ENCODE measurements at regions not wholly inside any gene's neighbourhood (a gene's known extent, or its start where the extent isn't known, plus 50 kb on each side); places are given as distances from the start of the nearest gene placed in this dataset.

DNA sequence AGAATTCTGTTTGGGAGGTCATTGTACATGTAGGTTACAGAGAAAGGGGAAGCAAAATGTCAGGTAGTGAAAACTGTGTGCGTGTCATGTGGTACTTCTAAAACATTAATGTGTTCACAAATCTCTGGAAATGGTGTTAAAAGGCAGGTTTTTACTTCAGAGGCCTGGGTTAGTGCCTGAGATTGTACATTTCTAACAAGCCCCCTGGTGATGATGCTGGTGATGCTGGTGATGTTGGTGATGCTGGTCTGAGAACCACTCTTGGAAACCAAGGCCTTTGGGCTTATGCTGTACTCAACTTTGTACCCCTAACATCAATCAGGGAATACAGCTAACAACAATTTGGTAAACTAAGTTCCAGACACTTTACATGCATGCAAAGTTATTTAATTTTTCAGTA is 187.1 kb downstream of the SCG2 start:
- H3K9me3 ChIP-seq (ENCODE audit: control insufficient read depth in 1 of 2, insufficient read depth in 1 of 2, low read length in 2 of 2): no peaks in the 10 kb centered on the region
- TF ChIP-seq, protein P1, sequence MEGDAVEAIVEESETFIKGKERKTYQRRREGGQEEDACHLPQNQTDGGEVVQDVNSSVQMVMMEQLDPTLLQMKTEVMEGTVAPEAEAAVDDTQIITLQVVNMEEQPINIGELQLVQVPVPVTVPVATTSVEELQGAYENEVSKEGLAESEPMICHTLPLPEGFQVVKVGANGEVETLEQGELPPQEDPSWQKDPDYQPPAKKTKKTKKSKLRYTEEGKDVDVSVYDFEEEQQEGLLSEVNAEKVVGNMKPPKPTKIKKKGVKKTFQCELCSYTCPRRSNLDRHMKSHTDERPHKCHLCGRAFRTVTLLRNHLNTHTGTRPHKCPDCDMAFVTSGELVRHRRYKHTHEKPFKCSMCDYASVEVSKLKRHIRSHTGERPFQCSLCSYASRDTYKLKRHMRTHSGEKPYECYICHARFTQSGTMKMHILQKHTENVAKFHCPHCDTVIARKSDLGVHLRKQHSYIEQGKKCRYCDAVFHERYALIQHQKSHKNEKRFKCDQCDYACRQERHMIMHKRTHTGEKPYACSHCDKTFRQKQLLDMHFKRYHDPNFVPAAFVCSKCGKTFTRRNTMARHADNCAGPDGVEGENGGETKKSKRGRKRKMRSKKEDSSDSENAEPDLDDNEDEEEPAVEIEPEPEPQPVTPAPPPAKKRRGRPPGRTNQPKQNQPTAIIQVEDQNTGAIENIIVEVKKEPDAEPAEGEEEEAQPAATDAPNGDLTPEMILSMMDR (IDR thresholded peaks at IDR 0.05): no peak
- ATAC-seq (ENCODE audit: poor library complexity) (no peak), DNase-seq (no peak)
- H3K4me1 Mint-ChIP-seq (ENCODE audit: low read depth): no peaks in the 10 kb centered on the region
- no peak overlapping the region for H3K4me3 Mint-ChIP-seq
- H3K36me3 Mint-ChIP-seq (ENCODE audit: low read depth): no peaks in the 10 kb centered on the region
- no peaks in the 10 kb centered on the region for H3K36me3 ChIP-seq (ENCODE audit: insufficient read depth, low read length)
- no peaks in the 10 kb centered on the region for H3K9me3 Mint-ChIP-seq
- no peaks in the 10 kb centered on the region for H3K27me3 Mint-ChIP-seq
- ChIA-PET CTCF (no interaction called here), POLR2A (no interaction called here)
- H3K4me3 ChIP-seq (ENCODE audit: low read length): no peak overlapping the region
- no peaks in the 10 kb centered on the region for H3K4me1 ChIP-seq (ENCODE audit: insufficient read depth, low read length)
- H3K27ac ChIP-seq (ENCODE audit: low read depth in 1 of 2, low read length in 2 of 2): no peak overlapping the region
- H3K27me3 ChIP-seq (ENCODE audit: control insufficient read depth in 1 of 2, insufficient read depth in 2 of 2, low read length in 2 of 2): no peaks in the 10 kb centered on the region
- H3K27ac Mint-ChIP-seq: no peak overlapping the region
- intact Hi-C loops (cut with DNase I, micrococcal nuclease): no loop called here

- Mint-ChIP-seq H3K4me1 (ENCODE audit: low read depth) (no peaks in the 10 kb centered on the region), H3K4me3 (no peak overlapping the region), H3K36me3 (ENCODE audit: low read depth) (no peaks in the 10 kb centered on the region), H3K9me3 (no peaks in the 10 kb centered on the region), H3K27me3 (no peaks in the 10 kb centered on the region), H3K27ac (no peak overlapping the region)
- intact Hi-C loops (cut with DNase I, micrococcal nuclease): no loop called here
- no peaks in the 10 kb centered on the region for H3K36me3 ChIP-seq (ENCODE audit: insufficient read depth, low read length)
- no peak overlapping the region for H3K4me3 ChIP-seq (ENCODE audit: low read length)
- H3K9me3 ChIP-seq (ENCODE audit: control insufficient read depth in 1 of 2, insufficient read depth in 1 of 2, low read length in 2 of 2): no peaks in the 10 kb centered on the region
- ATAC-seq (ENCODE audit: poor library complexity): no peak
- POLR2A ChIA-PET: no interaction called here
- CTCF ChIA-PET: no interaction called here
- TF ChIP-seq, protein P1 (IDR thresholded peaks at IDR 0.05): no peak
- no peaks in the 10 kb centered on the region for H3K4me1 ChIP-seq (ENCODE audit: insufficient read depth, low read length)
- H3K27me3 ChIP-seq (ENCODE audit: control insufficient read depth in 1 of 2, insufficient read depth in 2 of 2, low read length in 2 of 2): no peaks in the 10 kb centered on the region
- no peak overlapping the region for H3K27ac ChIP-seq (ENCODE audit: low read depth in 1 of 2, low read length in 2 of 2)
- no peak for DNase-seq
Observed at GRCh38 chr2:223416815-223417610, 185.1 kb downstream of the SCG2 start.

DNA sequence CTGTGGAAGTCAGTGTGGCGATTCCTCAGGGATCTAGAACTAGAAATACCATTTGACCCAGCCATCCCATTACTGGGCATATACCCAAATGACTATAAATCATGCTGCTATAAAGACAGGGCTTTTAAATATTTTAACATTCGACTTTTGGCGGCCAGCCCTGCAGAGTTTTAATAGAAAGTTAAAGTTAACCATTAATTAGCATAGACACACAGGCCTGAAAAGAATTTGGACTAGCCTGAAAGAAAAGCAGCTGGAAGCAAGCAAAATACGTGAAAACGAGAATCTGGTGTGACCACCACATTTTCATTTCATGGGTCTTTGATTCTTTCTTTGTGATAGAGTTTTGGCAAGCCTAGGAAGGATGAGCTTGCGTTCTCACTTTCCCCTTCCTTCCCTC is 184.0 kb downstream of the SCG2 start:
- CTCF ChIA-PET: no interaction called here
- Histone ChIP-seq H3K4me3 (ENCODE audit: low read length) (no peak overlapping the region), H3K27ac (ENCODE audit: low read depth in 1 of 2, low read length in 2 of 2) (no peak overlapping the region), H3K9me3 (ENCODE audit: control insufficient read depth in 1 of 2, insufficient read depth in 1 of 2, low read length in 2 of 2) (no peaks in the 10 kb centered on the region), H3K36me3 (ENCODE audit: insufficient read depth, low read length) (no peaks in the 10 kb centered on the region), H3K4me1 (ENCODE audit: insufficient read depth, low read length) (no peaks in the 10 kb centered on the region), H3K27me3 (ENCODE audit: control insufficient read depth in 1 of 2, insufficient read depth in 2 of 2, low read length in 2 of 2) (no peaks in the 10 kb centered on the region)
- Mint-ChIP-seq H3K9me3 (no peaks in the 10 kb centered on the region), H3K27ac (no peak overlapping the region), H3K4me3 (no peak overlapping the region), H3K36me3 (ENCODE audit: low read depth) (no peaks in the 10 kb centered on the region), H3K27me3 (no peaks in the 10 kb centered on the region), H3K4me1 (ENCODE audit: low read depth) (no peaks in the 10 kb centered on the region)
- DNase-seq: no peak
- POLR2A ChIA-PET: no interaction called here
- ATAC-seq (ENCODE audit: poor library complexity): no peak
- TF ChIP-seq, protein P1 (IDR thresholded peaks at IDR 0.05): no peak
- intact Hi-C loops (cut with DNase I, micrococcal nuclease): no loop called here

Measured in CD4-positive, alpha-beta T cell (primary cell).